ENCODE measurements at regions not wholly inside any gene's neighbourhood (a gene's known extent, or its start where the extent isn't known, plus 50 kb on each side); places are given as distances from the start of the nearest gene placed in this dataset.

GRCh38 chr2:120829633-120830025 is 94.0 kb downstream of the GLI2 start:
- DNase-seq: no peak

- DNase-seq: no peak
Measured at GRCh38 chr2:120830096-120830830, 94.6 kb downstream of the GLI2 start.

- no peak for DNase-seq
Measured at GRCh38 chr2:120831086-120831485, 95.4 kb downstream of the GLI2 start.

GRCh38 chr2:120831891-120832290 is 96.2 kb downstream of the GLI2 start:
- DNase-seq: no peak

- no peak for DNase-seq
Measured at GRCh38 chr2:120832296-120833070, 96.8 kb downstream of the GLI2 start.

- DNase-seq: no peak
Measured at GRCh38 chr2:120833127-120833675, 97.5 kb downstream of the GLI2 start.

- no peak for DNase-seq
Measured at GRCh38 chr2:120834206-120834605, 98.5 kb downstream of the GLI2 start.

- DNase-seq: no peak
Measured at GRCh38 chr2:120836281-120836680, 100.6 kb downstream of the GLI2 start.

- no peak for DNase-seq
Measured at GRCh38 chr2:120840795-120841487, 105.3 kb downstream of the GLI2 start.

- no peak for DNase-seq
Measured at GRCh38 chr2:120842456-120843439, 107.1 kb downstream of the GLI2 start.

GRCh38 chr2:120844070-120844738 is 108.5 kb downstream of the GLI2 start:
- no peak for DNase-seq

GRCh38 chr2:120845277-120845676 is 109.6 kb downstream of the GLI2 start:
- no peak for DNase-seq

GRCh38 chr2:120846406-120847095 is 110.9 kb downstream of the GLI2 start:
- no peak for DNase-seq

- DNase-seq: peak; percentile 64
Measured at GRCh38 chr2:120847700-120848321, 112.1 kb downstream of the GLI2 start.

GRCh38 chr2:120849278-120849677 is 113.6 kb downstream of the GLI2 start:
- no peak for DNase-seq

- no peak for DNase-seq
Measured at GRCh38 chr2:120850551-120850950, 114.9 kb downstream of the GLI2 start.

GRCh38 chr2:120851116-120851773 is 115.6 kb downstream of the GLI2 start:
- DNase-seq: no peak

- DNase-seq: no peak
Measured at GRCh38 chr2:120852200-120852815, 116.6 kb downstream of the GLI2 start.

GRCh38 chr2:120853306-120854013 is 117.8 kb downstream of the GLI2 start:
- DNase-seq: no peak
